SK-N-SH treated with all-trans-retinoic acid at 6 μM for 48 hours (cell line): ENCODE measurements at regions not wholly inside any gene's neighbourhood (a gene's known extent, or its start where the extent isn't known, plus 50 kb on each side); places are given as distances from the start of the nearest gene placed in this dataset.

Experiments used
- ATAC-seq: fragments of 200-7000 bp; cut with Tn5 transposase; 3 replicates; pipeline ENCODE4 v1.9.1; 2020; ENCODE audit warnings: mild to moderate bottlenecking, moderate library complexity
- BACH2 ChIP-seq: fragments of 250-450 bp; sonication (Bioruptor Pico); IDR thresholded peaks from 2 replicates; pipeline ENCODE4 v1.9.0; 2021; ENCODE audit warnings: mild to moderate bottlenecking, borderline replicate concordance
- CSDC2 ChIP-seq: fragments of 250-450 bp; sonication (Bioruptor Pico); IDR thresholded peaks from 2 replicates; pipeline ENCODE4 v1.5.0; 2020; ENCODE audit warnings: mild to moderate bottlenecking, moderate library complexity
- ESRRG ChIP-seq: fragments of 250-450 bp; sonication (Bioruptor Pico); IDR thresholded peaks from 2 replicates; pipeline ENCODE4 v1.6.1; 2021; ENCODE audit warnings: mild to moderate bottlenecking
- GLIS3 ChIP-seq: fragments of 250-450 bp; sonication (Bioruptor Pico); IDR thresholded peaks from 2 replicates; pipeline ENCODE4 v1.5.0; 2020; ENCODE audit warnings: mild to moderate bottlenecking, moderate library complexity
- ISL1 ChIP-seq: fragments of 250-450 bp; sonication (Bioruptor Pico); IDR thresholded peaks from 2 replicates; pipeline ENCODE4 v2.1.2; 2022; ENCODE audit warnings: mild to moderate bottlenecking, moderate library complexity
- PPARA ChIP-seq: fragments of 250-450 bp; sonication (Bioruptor Pico); IDR thresholded peaks from 2 replicates; pipeline ENCODE4 v1.5.0; 2020; ENCODE audit warnings: mild to moderate bottlenecking, borderline replicate concordance
- RARB ChIP-seq: fragments of 250-450 bp; sonication (Bioruptor Pico); IDR thresholded peaks from 2 replicates; pipeline ENCODE4 v1.8.0; 2021; ENCODE audit warnings: mild to moderate bottlenecking, moderate library complexity
- SNAI2 ChIP-seq: fragments of 250-450 bp; sonication (Bioruptor Pico); IDR thresholded peaks from 2 replicates; pipeline ENCODE4 v1.5.0; 2020; ENCODE audit warnings: mild to moderate bottlenecking, moderate library complexity
- TCF4 ChIP-seq: fragments of 250-450 bp; sonication (Bioruptor Pico); IDR thresholded peaks from 2 replicates; pipeline ENCODE4 v1.8.0; 2021; ENCODE audit warnings: mild to moderate bottlenecking, moderate library complexity, borderline replicate concordance
- TOX ChIP-seq: fragments of 250-450 bp; sonication (Bioruptor Pico); IDR thresholded peaks from 2 replicates; pipeline ENCODE4 v1.8.0; 2021; ENCODE audit warnings: mild to moderate bottlenecking, moderate library complexity, borderline replicate concordance
- ZC3H10 ChIP-seq: fragments of 250-450 bp; sonication (Bioruptor Pico); IDR thresholded peaks from 2 replicates; pipeline ENCODE4 v1.5.1; 2021; ENCODE audit warnings: mild to moderate bottlenecking, moderate library complexity
- ZFP30 ChIP-seq: fragments of 450-650 bp; formaldehyde crosslinking; IDR thresholded peaks from 2 replicates; pipeline ENCODE4 v1.5.0; 2022; ENCODE audit warnings: mild to moderate bottlenecking, moderate library complexity
- ZNF565 ChIP-seq: fragments of 450-650 bp; formaldehyde crosslinking; conservative IDR thresholded peaks from 2 replicates; pipeline ENCODE4 v1.5.0; 2020; ENCODE audit warnings: low read depth, mild to moderate bottlenecking, moderate library complexity
- TF ChIP-seq, protein P1 (sequence below): fragments of 250-450 bp; sonication (Bioruptor Pico); IDR thresholded peaks from 2 replicates; pipeline ENCODE4 v1.5.0; 2020; ENCODE audit warnings: mild to moderate bottlenecking, moderate library complexity
- TF ChIP-seq, protein P2 (sequence below): fragments of 250-450 bp; sonication (Bioruptor Pico); IDR thresholded peaks from 2 replicates; pipeline ENCODE4 v1.5.1; 2021; ENCODE audit warnings: mild to moderate bottlenecking, moderate library complexity
- TF ChIP-seq, protein P3 (sequence below): fragments of 250-450 bp; sonication (Bioruptor Pico); IDR thresholded peaks from 2 replicates; pipeline ENCODE4 v1.8.0; 2021; ENCODE audit warnings: low read depth, mild to moderate bottlenecking, moderate library complexity, borderline replicate concordance
- TF ChIP-seq, protein P4 (sequence below): fragments of 250-450 bp; sonication (Bioruptor Pico); IDR thresholded peaks from 2 replicates; pipeline ENCODE4 v1.5.1; 2020; ENCODE audit warnings: low read depth, mild to moderate bottlenecking, moderate library complexity
- TF ChIP-seq, protein P5 (sequence below): fragments of 250-450 bp; sonication (Bioruptor Pico); IDR thresholded peaks from 2 replicates; pipeline ENCODE4 v1.8.0; 2020; ENCODE audit warnings: mild to moderate bottlenecking, moderate library complexity, borderline replicate concordance

DNA sequence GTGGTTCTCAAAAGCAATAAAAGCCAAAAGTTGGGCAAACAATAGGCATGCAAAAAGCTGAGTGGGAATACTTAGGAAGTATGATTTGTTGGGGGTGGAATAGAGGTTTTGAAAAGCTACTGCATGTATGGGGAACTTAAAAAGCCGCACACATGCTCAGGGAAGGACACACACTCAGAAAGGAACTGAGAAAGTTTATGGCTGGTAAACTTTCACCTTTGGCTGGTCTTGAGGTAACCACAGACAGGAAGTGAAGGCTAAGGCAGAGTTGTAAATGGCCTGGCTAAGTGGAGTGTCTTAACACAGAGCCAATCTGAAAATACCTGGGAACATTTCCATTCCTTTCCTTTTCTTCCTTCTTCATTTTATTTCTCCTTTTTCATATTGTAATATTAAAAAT lies 134.5 kb upstream of the EXOC2 start:
- no peak for ATAC-seq
- no peak for TF ChIP-seq GLIS3 (CRISPR knock-in tag)

DNA sequence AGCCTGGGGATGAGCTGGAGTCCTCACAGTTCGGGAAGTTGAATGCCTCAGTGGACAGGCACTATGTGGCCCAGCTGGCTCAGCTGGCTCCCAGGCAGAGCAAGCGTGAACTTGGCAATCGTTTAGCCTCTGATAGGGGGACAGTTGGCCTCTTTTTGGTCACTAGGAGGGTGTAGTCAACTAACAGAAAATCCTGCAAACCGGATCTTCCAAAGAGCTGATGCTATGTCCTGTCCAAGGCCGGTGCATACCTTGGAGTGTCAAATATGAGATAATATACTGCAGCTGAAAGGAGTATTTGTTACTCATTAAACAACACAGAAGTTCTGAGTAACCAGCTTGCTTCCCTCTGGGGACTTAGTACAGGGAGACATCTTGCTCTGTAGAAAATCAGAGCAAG lies 126.2 kb upstream of the EXOC2 start:
- ATAC-seq, result no peak
- TF ChIP-seq, protein P1, sequence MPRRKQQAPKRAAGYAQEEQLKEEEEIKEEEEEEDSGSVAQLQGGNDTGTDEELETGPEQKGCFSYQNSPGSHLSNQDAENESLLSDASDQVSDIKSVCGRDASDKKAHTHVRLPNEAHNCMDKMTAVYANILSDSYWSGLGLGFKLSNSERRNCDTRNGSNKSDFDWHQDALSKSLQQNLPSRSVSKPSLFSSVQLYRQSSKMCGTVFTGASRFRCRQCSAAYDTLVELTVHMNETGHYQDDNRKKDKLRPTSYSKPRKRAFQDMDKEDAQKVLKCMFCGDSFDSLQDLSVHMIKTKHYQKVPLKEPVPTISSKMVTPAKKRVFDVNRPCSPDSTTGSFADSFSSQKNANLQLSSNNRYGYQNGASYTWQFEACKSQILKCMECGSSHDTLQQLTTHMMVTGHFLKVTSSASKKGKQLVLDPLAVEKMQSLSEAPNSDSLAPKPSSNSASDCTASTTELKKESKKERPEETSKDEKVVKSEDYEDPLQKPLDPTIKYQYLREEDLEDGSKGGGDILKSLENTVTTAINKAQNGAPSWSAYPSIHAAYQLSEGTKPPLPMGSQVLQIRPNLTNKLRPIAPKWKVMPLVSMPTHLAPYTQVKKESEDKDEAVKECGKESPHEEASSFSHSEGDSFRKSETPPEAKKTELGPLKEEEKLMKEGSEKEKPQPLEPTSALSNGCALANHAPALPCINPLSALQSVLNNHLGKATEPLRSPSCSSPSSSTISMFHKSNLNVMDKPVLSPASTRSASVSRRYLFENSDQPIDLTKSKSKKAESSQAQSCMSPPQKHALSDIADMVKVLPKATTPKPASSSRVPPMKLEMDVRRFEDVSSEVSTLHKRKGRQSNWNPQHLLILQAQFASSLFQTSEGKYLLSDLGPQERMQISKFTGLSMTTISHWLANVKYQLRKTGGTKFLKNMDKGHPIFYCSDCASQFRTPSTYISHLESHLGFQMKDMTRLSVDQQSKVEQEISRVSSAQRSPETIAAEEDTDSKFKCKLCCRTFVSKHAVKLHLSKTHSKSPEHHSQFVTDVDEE (CRISPR knock-in tag), result no peak
- TF ChIP-seq, protein P2, sequence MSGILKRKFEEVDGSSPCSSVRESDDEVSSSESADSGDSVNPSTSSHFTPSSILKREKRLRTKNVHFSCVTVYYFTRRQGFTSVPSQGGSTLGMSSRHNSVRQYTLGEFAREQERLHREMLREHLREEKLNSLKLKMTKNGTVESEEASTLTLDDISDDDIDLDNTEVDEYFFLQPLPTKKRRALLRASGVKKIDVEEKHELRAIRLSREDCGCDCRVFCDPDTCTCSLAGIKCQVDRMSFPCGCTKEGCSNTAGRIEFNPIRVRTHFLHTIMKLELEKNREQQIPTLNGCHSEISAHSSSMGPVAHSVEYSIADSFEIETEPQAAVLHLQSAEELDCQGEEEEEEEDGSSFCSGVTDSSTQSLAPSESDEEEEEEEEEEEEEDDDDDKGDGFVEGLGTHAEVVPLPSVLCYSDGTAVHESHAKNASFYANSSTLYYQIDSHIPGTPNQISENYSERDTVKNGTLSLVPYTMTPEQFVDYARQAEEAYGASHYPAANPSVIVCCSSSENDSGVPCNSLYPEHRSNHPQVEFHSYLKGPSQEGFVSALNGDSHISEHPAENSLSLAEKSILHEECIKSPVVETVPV (CRISPR knock-in tag), result no peak
- TF ChIP-seq RARB (CRISPR knock-in tag) (no peak), ZNF565 (no peak), ISL1 (no peak), ZFP30 (CRISPR knock-in tag) (no peak), ESRRG (CRISPR knock-in tag) (no peak), ZC3H10 (CRISPR knock-in tag) (no peak), BACH2 (CRISPR knock-in tag) (no peak), GLIS3 (CRISPR knock-in tag) (no peak), TCF4 (CRISPR knock-in tag) (no peak), PPARA (CRISPR knock-in tag) (no peak)
- TF ChIP-seq, protein P3, sequence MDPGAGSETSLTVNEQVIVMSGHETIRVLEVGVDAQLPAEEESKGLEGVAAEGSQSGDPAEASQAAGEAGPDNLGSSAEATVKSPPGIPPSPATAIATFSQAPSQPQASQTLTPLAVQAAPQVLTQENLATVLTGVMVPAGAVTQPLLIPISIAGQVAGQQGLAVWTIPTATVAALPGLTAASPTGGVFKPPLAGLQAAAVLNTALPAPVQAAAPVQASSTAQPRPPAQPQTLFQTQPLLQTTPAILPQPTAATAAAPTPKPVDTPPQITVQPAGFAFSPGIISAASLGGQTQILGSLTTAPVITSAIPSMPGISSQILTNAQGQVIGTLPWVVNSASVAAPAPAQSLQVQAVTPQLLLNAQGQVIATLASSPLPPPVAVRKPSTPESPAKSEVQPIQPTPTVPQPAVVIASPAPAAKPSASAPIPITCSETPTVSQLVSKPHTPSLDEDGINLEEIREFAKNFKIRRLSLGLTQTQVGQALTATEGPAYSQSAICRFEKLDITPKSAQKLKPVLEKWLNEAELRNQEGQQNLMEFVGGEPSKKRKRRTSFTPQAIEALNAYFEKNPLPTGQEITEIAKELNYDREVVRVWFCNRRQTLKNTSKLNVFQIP (CRISPR knock-in tag), result no peak
- TF ChIP-seq, protein P4, sequence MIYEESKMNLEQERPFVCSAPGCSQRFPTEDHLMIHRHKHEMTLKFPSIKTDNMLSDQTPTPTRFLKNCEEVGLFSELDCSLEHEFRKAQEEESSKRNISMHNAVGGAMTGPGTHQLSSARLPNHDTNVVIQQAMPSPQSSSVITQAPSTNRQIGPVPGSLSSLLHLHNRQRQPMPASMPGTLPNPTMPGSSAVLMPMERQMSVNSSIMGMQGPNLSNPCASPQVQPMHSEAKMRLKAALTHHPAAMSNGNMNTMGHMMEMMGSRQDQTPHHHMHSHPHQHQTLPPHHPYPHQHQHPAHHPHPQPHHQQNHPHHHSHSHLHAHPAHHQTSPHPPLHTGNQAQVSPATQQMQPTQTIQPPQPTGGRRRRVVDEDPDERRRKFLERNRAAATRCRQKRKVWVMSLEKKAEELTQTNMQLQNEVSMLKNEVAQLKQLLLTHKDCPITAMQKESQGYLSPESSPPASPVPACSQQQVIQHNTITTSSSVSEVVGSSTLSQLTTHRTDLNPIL (CRISPR knock-in tag), result no peak

DNA sequence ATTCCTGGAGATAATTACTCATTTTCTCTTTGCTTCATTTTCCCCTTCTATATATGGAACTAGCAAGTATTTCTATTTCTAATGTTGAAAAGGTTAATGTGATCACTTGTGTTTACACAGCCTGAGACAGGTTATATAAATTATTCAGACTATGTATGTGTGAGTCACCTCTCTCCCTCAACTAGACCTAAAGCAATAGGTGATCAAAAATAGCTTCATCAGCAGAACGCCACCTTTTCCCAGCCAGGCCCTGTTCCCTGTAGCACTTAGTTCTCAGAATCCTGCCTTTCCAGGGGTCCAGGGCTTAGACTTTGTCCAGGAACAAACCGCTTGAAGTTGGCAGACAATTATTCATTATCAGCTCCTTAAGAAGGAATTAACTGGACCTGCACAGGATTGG lies 125.3 kb upstream of the EXOC2 start:
- no peak for TF ChIP-seq PPARA (CRISPR knock-in tag)
- TF ChIP-seq, protein P3 (CRISPR knock-in tag), result no peak
- TF ChIP-seq SNAI2 (CRISPR knock-in tag), result no peak
- TF ChIP-seq, protein P5, sequence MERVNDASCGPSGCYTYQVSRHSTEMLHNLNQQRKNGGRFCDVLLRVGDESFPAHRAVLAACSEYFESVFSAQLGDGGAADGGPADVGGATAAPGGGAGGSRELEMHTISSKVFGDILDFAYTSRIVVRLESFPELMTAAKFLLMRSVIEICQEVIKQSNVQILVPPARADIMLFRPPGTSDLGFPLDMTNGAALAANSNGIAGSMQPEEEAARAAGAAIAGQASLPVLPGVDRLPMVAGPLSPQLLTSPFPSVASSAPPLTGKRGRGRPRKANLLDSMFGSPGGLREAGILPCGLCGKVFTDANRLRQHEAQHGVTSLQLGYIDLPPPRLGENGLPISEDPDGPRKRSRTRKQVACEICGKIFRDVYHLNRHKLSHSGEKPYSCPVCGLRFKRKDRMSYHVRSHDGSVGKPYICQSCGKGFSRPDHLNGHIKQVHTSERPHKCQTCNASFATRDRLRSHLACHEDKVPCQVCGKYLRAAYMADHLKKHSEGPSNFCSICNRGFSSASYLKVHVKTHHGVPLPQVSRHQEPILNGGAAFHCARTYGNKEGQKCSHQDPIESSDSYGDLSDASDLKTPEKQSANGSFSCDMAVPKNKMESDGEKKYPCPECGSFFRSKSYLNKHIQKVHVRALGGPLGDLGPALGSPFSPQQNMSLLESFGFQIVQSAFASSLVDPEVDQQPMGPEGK, result no peak
- no peak for TF ChIP-seq ZFP30 (CRISPR knock-in tag)
- TF ChIP-seq, protein P1 (CRISPR knock-in tag), result no peak
- TF ChIP-seq CSDC2, result no peak
- no peak for TF ChIP-seq TOX (CRISPR knock-in tag)
- TF ChIP-seq ISL1, result no peak
- no peak for TF ChIP-seq GLIS3 (CRISPR knock-in tag)
- TF ChIP-seq, protein P2 (CRISPR knock-in tag), result no peak
- TF ChIP-seq TCF4 (CRISPR knock-in tag), result no peak
- ATAC-seq, result no peak
